Peyer's patch (tissue), 4 donors: ENCODE measurements at regions not wholly inside any gene's neighbourhood (a gene's known extent, or its start where the extent isn't known, plus 50 kb on each side); places are given as distances from the start of the nearest gene placed in this dataset.

Source experiments
- POLR2A ChIP-seq, 2 donors: fragments of 450-650 bp; IDR thresholded peaks; one replicate each; pipeline ENCODE4 v1.5.1; 2017; ENCODE audit warnings: antibody characterized with exemption in 2 of 2, mild to moderate bottlenecking in 2 of 2, moderate library complexity in 2 of 2
- TF ChIP-seq, protein P1 (sequence below), 6 experiments: fragments of 450-650 bp in 4 of 6; fragments of 200-600 bp in 2 of 6; sonication (generic) in 1 of 6; IDR thresholded peaks; one replicate each; pipeline ENCODE4 v1.5.1; 2017 to 2019; ENCODE audit warnings: antibody characterized with exemption in 6 of 6, mild to moderate bottlenecking in 3 of 6, moderate library complexity in 1 of 6

DNA sequence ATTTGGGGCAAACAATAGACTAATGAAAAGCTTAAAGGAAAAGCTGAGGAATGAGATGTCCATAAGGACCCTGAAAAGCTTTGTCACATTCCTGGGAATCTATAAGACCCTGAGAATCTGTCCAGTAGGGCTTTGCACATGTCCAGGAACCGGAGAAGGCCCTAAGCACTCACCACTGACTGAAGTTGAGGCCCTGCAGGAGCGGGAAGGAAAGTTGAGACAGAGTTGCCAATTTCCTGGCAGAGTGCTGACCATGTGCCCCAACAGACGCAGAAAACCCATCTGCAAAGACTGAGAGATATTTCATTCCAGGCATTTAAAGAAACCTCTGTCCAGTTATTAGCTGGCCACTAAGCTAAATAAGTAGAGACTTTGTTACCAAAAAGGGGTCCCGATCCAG, 890.5 kb downstream of the UQCRFS1 start:
- TF ChIP-seq, protein P1, sequence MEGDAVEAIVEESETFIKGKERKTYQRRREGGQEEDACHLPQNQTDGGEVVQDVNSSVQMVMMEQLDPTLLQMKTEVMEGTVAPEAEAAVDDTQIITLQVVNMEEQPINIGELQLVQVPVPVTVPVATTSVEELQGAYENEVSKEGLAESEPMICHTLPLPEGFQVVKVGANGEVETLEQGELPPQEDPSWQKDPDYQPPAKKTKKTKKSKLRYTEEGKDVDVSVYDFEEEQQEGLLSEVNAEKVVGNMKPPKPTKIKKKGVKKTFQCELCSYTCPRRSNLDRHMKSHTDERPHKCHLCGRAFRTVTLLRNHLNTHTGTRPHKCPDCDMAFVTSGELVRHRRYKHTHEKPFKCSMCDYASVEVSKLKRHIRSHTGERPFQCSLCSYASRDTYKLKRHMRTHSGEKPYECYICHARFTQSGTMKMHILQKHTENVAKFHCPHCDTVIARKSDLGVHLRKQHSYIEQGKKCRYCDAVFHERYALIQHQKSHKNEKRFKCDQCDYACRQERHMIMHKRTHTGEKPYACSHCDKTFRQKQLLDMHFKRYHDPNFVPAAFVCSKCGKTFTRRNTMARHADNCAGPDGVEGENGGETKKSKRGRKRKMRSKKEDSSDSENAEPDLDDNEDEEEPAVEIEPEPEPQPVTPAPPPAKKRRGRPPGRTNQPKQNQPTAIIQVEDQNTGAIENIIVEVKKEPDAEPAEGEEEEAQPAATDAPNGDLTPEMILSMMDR (IDR thresholded peaks at IDR 0.05) = no peak
- TF ChIP-seq POLR2A (IDR thresholded peaks at IDR 0.05) = no peak
